GM23248 (cell line): ENCODE measurements at regions not wholly inside any gene's neighbourhood (a gene's known extent, or its start where the extent isn't known, plus 50 kb on each side); places are given as distances from the start of the nearest gene placed in this dataset.

Experiments used
- DNase-seq: peaks from one replicate; pipeline ENCODE4 v3.0.0-alpha.2; 2015
- H2AFZ ChIP-seq: fragments of 200-600 bp; sonication (generic); 2 replicates; pipeline ENCODE4 v1.6.1; 2016; ENCODE audit warnings: antibody characterized with exemption
- H3F3A ChIP-seq: fragments of 200-600 bp; sonication (generic); 2 replicates; pipeline ENCODE4 v1.6.1; 2016; ENCODE audit warnings: mild to moderate bottlenecking, antibody characterized with exemption, mixed run types; ENCODE audit not compliant: insufficient read depth
- H3K27ac ChIP-seq: fragments of 200-600 bp; sonication (generic); 2 replicates; pipeline ENCODE4 v1.5.1; 2016; ENCODE audit warnings: mild to moderate bottlenecking
- H3K27me3 ChIP-seq: fragments of 200-600 bp; sonication (generic); replicated peaks from 2 replicates; pipeline ENCODE4 v1.6.1; 2016; ENCODE audit warnings: mild to moderate bottlenecking; ENCODE audit not compliant: insufficient read depth
- H3K36me3 ChIP-seq: fragments of 200-600 bp; sonication (generic); 2 replicates; pipeline ENCODE4 v1.6.1; 2016; ENCODE audit warnings: low read depth, mild to moderate bottlenecking
- H3K4me1 ChIP-seq: fragments of 200-600 bp; sonication (generic); 2 replicates; pipeline ENCODE4 v1.6.1; 2016; ENCODE audit warnings: mild to moderate bottlenecking; ENCODE audit not compliant: insufficient read depth
- H3K4me2 ChIP-seq: fragments of 200-600 bp; sonication (generic); one replicate; pipeline ENCODE4 v1.6.1; 2016; ENCODE audit warnings: mild to moderate bottlenecking; ENCODE audit not compliant: unreplicated experiment
- H3K4me3 ChIP-seq: fragments of 200-600 bp; sonication (generic); 2 replicates; pipeline ENCODE4 v1.5.1; 2016; ENCODE audit warnings: mild to moderate bottlenecking
- H3K79me2 ChIP-seq: fragments of 200-600 bp; sonication (generic); 2 replicates; pipeline ENCODE4 v1.6.1; 2016; ENCODE audit warnings: mild to moderate bottlenecking; ENCODE audit not compliant: insufficient read depth
- H3K9ac ChIP-seq: fragments of 200-600 bp; sonication (generic); 2 replicates; pipeline ENCODE4 v1.6.1; 2016; ENCODE audit warnings: mild to moderate bottlenecking
- H3K9me2 ChIP-seq: fragments of 200-600 bp; sonication (generic); 2 replicates; pipeline ENCODE4 v1.6.1; 2016; ENCODE audit warnings: mixed run types, mild to moderate bottlenecking, moderate library complexity; ENCODE audit not compliant: insufficient read depth
- H3K9me3 ChIP-seq: fragments of 200-600 bp; sonication (generic); one replicate; pipeline ENCODE4 v1.6.1; 2017; ENCODE audit warnings: low read depth
- H4K20me1 ChIP-seq: fragments of 200-600 bp; sonication (generic); 2 replicates; pipeline ENCODE4 v1.6.0; 2016; ENCODE audit not compliant: insufficient read depth
- EZH2 ChIP-seq: fragments of 200-600 bp; sonication (generic); IDR thresholded peaks from 2 replicates; pipeline ENCODE4 v1.6.1; 2018; ENCODE audit warnings: antibody characterized with exemption, mild to moderate bottlenecking; ENCODE audit not compliant: insufficient read depth, poor library complexity, severe bottlenecking
- EZH2phosphoT487 ChIP-seq: fragments of 200-600 bp; sonication (generic); IDR thresholded peaks from 2 replicates; pipeline ENCODE4 v1.6.1; 2018; ENCODE audit warnings: antibody characterized with exemption, moderate library complexity, mild to moderate bottlenecking, low read depth; ENCODE audit not compliant: insufficient read depth
- WGBS, 2 experiments: methylation state at CpG; one replicate each; pipeline ENCODE4 v1.1.6; 2015 to 2017; ENCODE audit warnings: low lambda C conversion rate in 2 of 2, low coverage in 1 of 2; ENCODE audit errors: missing lambda C conversion rate in 2 of 2; 5-methylcytosine and 5-hydroxymethylcytosine counted together
- in situ Hi-C: fragments of 300-500 bp; cut with MboI; formaldehyde crosslinking; loops from 2 replicates; pipeline ENCODE4 v1.15.0; 2020

GRCh38 chr7:9680713-9681112 is 1247.3 kb downstream of the NXPH1 start:
- Histone ChIP-seq H3K9me2 (no peaks in the 10 kb centered on the region), H3K4me1 (no peaks in the 10 kb centered on the region), H3K36me3 (no peaks in the 10 kb centered on the region), H3K4me2 (no peak overlapping the region), H3K27ac (no peak overlapping the region), H3F3A (no peaks in the 10 kb centered on the region), H4K20me1 (no peaks in the 10 kb centered on the region), H3K4me3 (no peak overlapping the region), H3K27me3 (no peaks in the 10 kb centered on the region), H3K9ac (no peak overlapping the region), H3K9me3 (no peaks in the 10 kb centered on the region), H3K79me2 (no peaks in the 10 kb centered on the region), H2AFZ (no peak overlapping the region)
- 63 to 77% methylated on average over 2 of the region's 2 CpGs for WGBS, 2 experiments
- in situ Hi-C loops: no loop called here
- TF ChIP-seq EZH2 (no peak), EZH2phosphoT487 (no peak)
- no peak for DNase-seq

- Histone ChIP-seq H3K9me3 (no peaks in the 10 kb centered on the region), H3K9me2 (no peaks in the 10 kb centered on the region), H2AFZ (no peak overlapping the region), H3K27ac (no peak overlapping the region), H3K4me3 (no peak overlapping the region), H3K9ac (no peak overlapping the region), H3K27me3 (no peaks in the 10 kb centered on the region), H3K4me1 (no peaks in the 10 kb centered on the region), H3K36me3 (no peaks in the 10 kb centered on the region), H3K79me2 (no peaks in the 10 kb centered on the region), H4K20me1 (no peaks in the 10 kb centered on the region), H3K4me2 (no peak overlapping the region), H3F3A (no peaks in the 10 kb centered on the region)
- in situ Hi-C loops: no loop called here
- DNase-seq: no peak
- TF ChIP-seq EZH2 (no peak), EZH2phosphoT487 (no peak)
- whole genome bisulfite sequencing, 2 experiments: 23 to 26% methylated on average over 4 of the region's 4 CpGs
Measured at GRCh38 chr7:9681284-9681683, 1247.9 kb downstream of the NXPH1 start.

GRCh38 chr7:9691286-9691685 is 1257.9 kb downstream of the NXPH1 start:
- H3K27ac ChIP-seq: no peak overlapping the region
- no peaks in the 10 kb centered on the region for H3K36me3 ChIP-seq
- no peaks in the 10 kb centered on the region for H3K9me2 ChIP-seq
- H3K4me2 ChIP-seq: no peak overlapping the region
- H3K9me3 ChIP-seq: no peaks in the 10 kb centered on the region
- H2AFZ ChIP-seq: no peak overlapping the region
- H3K27me3 ChIP-seq: no peaks in the 10 kb centered on the region
- DNase-seq: no peak
- no peak overlapping the region for H3K9ac ChIP-seq
- H4K20me1 ChIP-seq: no peaks in the 10 kb centered on the region
- H3K4me3 ChIP-seq: no peak overlapping the region
- in situ Hi-C loops: no loop called here
- TF ChIP-seq EZH2phosphoT487 (no peak), EZH2 (no peak)
- H3F3A ChIP-seq: no peaks in the 10 kb centered on the region
- H3K4me1 ChIP-seq: no peaks in the 10 kb centered on the region
- WGBS, 2 experiments: 30 to 46% methylated on average over 2 of the region's 2 CpGs
- no peaks in the 10 kb centered on the region for H3K79me2 ChIP-seq

GRCh38 chr7:9698375-9698774 is 1265.0 kb downstream of the NXPH1 start:
- TF ChIP-seq EZH2: no peak
- TF ChIP-seq EZH2phosphoT487: no peak
- in situ Hi-C loops: no loop called here
- no peak overlapping the region for H3K9ac ChIP-seq
- no peaks in the 10 kb centered on the region for H3F3A ChIP-seq
- H2AFZ ChIP-seq: no peak overlapping the region
- no peaks in the 10 kb centered on the region for H3K27me3 ChIP-seq
- peaks cover 2% of the 10 kb centered on the region for H3K9me3 ChIP-seq
- no peaks in the 10 kb centered on the region for H3K79me2 ChIP-seq
- no peak for DNase-seq
- H4K20me1 ChIP-seq: no peaks in the 10 kb centered on the region
- no peaks in the 10 kb centered on the region for H3K4me1 ChIP-seq
- H3K4me3 ChIP-seq: no peak overlapping the region
- H3K36me3 ChIP-seq: no peaks in the 10 kb centered on the region
- no peaks in the 10 kb centered on the region for H3K9me2 ChIP-seq
- no peak overlapping the region for H3K4me2 ChIP-seq
- H3K27ac ChIP-seq: no peak overlapping the region

GRCh38 chr7:9709216-9709615 is 1264.5 kb upstream of the PHF14 start:
- Histone ChIP-seq H3K27me3 (no peaks in the 10 kb centered on the region), H3K4me2 (no peak overlapping the region), H3K79me2 (no peaks in the 10 kb centered on the region), H3K27ac (no peak overlapping the region), H3K9me3 (no peaks in the 10 kb centered on the region), H3K4me1 (no peaks in the 10 kb centered on the region), H2AFZ (no peak overlapping the region), H4K20me1 (no peaks in the 10 kb centered on the region), H3K9ac (no peak overlapping the region), H3K9me2 (no peaks in the 10 kb centered on the region), H3F3A (no peaks in the 10 kb centered on the region), H3K4me3 (no peak overlapping the region), H3K36me3 (no peaks in the 10 kb centered on the region)
- no peak for DNase-seq
- no peak for TF ChIP-seq EZH2phosphoT487
- no peak for TF ChIP-seq EZH2
- 0 to 15% methylated on average over 1 of the region's 1 CpG for WGBS, 2 experiments
- in situ Hi-C loops: no loop called here
